HG03097 (cell line): ENCODE measurements at regions not wholly inside any gene's neighbourhood (a gene's known extent, or its start where the extent isn't known, plus 50 kb on each side); places are given as distances from the start of the nearest gene placed in this dataset.
"Not testable (repeated sequence)": the region's sequence is repeated elsewhere in the genome, so short reads cannot be mapped to it uniquely, and the experiment has no call there.

Experiments
- ATAC-seq: cut with Tn5 transposase; IDR thresholded peaks from one replicate; pipeline ENCODE4 v1.9.1; 2021; ENCODE audit not compliant: unreplicated experiment, low FRiP score

DNA sequence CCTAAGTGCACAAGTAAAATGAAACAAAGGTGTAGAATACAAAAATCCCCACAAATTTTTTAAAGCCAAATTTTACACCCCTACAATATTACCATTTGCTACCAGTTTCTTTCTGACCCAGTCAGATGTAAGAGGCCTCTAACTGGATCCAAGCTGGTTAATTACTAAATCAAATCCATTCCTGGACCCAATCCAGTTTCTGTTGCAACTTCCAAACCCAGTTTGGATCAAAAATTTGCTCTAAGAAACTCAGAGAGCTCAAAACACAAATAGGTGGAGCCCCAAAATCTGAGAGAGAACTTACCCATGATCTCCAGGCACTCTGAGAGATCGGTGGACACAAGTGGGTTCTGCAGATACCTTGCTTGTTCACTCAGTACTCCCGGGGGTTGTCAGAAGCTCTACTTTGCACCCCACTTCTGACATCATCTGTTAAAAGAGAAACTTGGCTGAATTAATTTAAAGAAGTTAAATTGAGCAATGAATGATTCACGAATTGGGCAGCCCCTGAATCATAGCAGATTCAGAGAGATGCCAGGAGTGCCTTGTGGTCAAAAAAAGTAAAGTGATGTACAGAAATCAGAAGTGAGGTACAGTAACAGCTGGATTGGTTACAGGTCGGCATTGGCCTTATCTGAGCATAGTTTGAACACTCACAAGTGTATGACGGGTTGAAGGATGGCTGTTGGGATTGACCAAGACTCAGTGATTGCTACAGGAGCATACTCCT lies 448.0 kb downstream of the KCNT2 start:
- ATAC-seq: no peak

DNA sequence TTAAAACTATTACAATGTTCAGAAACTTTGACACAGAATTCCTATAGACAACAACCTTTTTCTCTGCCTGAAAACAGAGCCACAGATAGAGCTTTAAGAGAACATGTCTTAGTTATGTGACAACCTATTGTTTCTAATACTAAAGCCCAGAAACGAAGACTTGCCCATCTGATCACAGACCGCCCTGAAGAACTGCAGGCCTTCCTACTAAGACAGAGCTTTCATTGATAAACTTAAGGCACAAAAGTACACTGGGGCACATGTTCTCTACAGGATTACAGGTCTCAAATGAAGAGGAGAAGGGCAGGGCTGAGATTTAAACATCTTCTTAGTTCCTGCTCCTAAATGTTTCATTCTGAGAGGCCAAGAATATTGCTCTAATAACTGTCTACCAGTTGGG lies 452.7 kb downstream of the KCNT2 start:
- ATAC-seq: no peak

DNA sequence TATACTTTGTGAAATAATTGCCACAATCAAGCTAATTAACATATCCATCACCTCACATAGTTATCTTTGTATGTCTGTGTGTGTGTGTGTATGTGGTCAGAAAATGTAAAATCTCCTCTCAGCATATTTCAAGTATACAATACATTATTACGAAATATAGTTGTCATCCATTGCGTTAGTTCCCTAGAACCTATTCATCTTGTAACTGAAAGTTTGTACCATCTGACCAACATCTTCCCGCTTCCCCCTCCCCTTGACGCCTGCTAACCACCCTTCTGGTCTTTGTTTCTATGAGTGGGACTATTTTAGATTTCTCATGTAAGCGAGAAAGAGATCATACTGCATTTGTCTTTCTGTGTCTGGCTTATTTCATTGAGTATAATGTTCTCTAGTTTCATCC lies 455.3 kb downstream of the KCNT2 start:
- no peak for ATAC-seq

DNA sequence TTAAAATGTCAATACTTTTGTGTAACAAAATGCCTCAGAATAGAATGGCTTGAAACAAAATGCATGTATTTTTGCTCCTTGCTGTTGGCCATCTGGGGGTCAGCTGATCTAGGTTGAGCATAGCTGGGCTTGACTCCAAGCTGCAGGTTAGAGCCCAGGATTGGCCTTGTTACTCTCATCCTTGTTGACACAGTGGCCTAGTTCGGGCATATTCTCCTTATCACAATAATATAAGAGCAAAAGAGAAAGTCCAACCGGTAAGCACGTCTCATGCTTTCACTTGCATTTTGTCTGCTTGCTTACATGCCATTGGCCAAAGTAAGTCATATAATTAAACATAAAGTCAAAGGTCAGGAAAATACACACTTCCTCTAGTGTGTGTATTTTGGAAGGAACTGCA lies 456.2 kb downstream of the KCNT2 start:
- ATAC-seq: no peak

DNA sequence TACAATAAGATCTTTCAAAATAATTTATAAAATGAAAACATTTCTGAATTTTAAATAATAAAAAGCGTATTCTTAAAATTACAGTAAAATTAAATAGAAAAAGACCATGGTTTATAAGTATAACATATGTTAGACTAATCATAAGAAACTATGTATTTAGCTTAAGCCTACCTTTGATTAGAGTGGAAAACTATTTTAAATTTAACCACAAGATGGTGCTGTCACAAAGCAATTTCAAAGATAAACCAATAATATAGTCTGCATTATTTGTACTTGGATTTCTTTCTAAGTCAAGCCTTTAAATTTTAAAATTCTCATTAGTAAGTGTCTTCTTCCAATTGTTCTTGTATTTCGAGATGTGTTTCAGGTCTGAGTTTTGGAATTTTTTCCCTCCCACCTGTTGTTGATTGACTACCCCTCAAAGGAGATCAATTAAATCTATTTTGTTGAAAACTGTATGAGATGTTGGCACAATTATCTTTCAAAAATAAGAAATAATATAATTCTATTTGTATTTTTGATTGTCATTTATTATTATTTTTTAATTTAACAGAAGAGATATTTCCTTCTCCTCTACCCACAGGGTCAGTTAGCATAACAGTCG lies 459.8 kb downstream of the KCNT2 start:
- no peak for ATAC-seq

DNA sequence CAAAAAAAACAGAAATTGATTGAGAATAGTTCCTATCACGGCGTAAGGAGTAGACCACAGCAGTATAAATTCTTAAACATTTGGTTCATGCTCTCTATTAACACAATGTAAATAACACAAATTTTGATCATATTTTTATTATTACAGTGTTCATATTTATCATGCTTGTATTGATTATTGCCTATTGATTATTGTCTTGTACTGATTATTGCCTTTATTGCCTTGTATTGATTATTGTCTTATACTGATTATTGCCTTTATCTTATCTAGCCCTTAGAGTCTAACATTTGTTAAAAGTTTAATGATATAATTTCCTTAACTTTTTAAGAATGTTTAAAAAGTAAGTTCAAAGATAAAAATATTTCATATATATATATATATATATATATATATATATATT lies 460.7 kb downstream of the KCNT2 start:
- no peak for ATAC-seq

DNA sequence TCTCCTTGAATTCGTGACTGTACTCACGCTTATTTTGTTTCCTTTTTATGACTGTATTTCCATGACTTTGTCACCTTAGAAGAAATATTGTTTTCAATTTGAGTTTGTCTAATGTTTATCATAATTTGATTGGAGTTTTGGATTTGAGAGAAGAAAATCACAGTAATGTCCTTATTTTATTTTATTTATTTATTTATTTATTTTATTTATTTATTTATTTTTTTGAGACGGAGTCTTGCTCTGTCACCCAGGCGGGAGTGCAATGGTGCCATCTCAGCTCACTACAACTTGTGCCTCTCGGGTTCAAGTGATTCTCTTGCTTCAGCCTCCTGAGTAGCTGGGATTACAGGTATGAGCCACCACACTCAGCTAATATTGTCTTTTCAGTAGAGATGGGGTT lies 463.1 kb downstream of the KCNT2 start:
- not testable (repeated sequence) for ATAC-seq

DNA sequence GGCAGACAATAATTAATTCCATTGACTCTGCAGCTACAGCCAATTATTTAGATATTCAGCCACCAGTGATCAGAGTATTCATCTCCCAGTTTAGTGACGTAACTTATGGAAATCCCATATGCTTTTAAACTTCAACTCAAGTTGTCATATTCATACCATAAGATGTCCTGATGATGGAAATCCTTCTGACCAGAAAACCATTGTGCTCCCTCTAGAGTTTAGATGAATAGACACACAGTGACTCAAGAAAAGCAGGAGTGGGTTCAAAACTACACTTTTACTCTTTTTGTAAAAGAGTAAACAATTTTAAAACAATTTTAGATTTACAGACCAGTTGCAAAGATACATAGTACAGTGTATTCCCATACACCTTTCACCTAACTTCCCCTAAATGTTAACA lies 463.7 kb downstream of the KCNT2 start:
- no peak for ATAC-seq

DNA sequence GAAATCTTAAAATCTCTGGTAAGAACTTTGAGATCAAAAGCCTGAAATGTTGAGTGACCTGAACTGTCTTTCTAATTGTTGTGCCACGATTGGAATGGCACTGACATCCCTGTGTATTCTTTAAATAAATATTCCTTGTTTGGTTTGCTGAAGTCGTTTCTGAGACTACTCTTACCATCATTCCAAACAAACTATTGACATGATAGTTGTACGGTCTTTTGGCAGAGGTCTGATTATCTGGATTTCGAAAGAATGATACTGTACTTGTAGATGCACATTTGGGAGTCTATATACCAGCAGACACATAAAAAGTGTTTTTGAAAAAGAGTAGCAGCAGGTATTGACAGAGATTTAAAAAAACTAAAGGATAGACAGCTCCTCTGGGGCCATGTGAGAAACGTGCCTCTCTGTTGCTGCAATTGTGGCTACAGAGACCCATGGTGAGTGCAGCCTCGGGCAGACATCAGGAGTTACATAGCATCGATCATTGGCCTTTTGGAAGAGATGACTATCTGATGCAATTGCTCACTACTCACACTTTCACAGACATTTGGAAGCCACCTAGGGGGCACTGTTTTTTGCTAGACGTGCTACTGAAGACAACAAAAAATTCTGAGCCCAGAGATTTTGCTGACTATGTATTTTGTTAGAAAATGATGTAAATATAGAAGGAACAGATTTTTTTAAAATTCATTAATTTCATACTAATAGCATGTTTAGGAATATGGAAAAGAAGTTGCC lies 464.5 kb downstream of the KCNT2 start:
- ATAC-seq: no peak

DNA sequence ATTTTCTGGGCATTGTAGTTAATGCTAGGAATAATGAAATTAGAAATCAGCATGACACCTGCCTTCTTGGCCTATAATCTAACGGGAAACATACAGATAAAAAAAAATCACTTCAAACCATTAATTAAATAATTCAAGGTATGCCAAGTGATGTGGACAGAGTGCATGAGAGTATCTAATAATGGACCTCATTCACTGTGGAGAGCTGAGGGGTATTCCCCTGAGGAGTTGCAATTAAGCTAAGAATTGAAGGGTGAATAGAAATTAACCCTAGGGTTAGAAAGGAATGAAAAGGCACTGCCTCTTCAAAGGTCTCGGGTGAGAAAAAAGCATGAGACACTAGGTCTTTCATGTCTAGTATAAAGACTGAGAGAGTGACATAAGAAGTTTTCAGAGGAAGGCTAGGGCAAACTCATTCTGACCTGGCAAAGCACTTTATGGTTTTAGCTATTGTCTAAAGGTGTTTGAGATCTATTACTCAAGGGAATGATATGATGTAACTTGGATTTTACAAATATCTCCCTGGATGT lies 466.1 kb downstream of the KCNT2 start:
- ATAC-seq: no peak

DNA sequence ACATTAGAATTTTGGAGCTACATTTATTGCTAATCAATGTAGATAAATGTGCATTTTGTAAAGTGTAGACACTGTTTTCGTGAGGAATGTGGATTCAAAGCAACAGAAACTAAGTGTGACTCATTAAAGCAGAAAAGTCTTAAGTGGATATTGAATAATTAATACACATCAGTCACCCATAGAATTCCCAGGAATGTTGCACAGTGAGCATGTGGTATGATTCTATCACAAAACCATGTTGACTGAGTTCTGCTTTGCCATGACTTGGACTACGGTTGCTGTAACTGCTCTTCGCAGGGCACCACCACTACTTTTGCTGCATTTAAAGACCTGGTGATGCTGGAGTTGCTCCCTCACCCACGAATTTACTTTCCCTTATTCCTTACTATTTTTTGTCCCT lies 471.8 kb downstream of the KCNT2 start:
- ATAC-seq: no peak

DNA sequence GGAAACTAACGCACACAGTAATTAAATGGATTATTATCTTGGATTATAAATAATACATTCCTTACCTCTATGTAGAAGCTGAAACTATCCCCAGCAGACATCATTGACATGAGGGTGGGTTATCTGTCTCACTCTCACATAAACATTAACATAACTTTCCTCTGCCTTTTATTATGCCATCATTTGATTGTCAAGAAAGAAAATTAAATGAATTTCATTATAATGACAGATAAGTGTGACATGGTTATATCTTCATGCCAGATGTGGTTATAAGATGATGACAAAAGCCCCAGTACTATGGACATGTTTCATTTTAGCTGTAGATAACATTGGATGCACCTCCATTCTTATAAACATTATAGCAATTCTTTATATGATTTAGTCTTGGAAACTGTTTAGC lies 476.5 kb downstream of the KCNT2 start:
- no peak for ATAC-seq

DNA sequence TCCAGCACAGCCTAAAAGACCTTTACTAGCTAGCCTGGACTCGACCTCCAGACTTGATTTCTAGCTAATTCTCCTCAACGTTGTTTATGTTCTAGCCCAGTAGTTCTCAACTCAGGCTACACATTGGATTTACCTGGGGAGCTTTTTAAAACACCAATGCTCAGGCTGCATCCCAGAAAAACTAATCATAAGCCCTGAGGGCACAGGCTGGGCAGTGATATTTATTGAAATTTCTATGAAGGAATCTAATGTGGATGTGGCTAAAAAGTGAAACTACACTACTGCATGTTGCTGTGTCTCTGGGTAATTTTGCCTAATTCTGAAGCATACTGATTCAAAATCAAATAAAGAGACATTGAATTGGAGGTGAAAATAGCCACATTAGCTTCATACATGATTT lies 479.4 kb downstream of the KCNT2 start:
- ATAC-seq: no peak

DNA sequence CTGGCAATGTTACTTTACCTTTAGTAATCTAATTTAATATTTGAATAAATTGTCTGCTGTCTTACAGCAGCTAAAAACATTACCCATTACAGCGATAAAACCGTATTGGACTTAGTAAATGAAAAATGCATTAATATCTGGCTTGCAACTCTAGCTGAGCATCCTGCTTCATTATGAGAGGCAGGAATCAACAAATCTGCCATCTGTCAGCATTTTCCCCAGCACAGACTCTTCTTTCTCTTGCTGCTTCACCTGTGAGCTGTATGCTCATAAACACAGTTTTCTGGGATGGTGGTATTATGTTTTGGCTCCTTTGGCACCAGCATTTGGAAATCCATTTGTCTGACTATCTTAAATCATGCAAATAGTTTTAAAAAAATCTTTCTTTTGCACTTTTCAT lies 487.1 kb downstream of the KCNT2 start:
- no peak for ATAC-seq

DNA sequence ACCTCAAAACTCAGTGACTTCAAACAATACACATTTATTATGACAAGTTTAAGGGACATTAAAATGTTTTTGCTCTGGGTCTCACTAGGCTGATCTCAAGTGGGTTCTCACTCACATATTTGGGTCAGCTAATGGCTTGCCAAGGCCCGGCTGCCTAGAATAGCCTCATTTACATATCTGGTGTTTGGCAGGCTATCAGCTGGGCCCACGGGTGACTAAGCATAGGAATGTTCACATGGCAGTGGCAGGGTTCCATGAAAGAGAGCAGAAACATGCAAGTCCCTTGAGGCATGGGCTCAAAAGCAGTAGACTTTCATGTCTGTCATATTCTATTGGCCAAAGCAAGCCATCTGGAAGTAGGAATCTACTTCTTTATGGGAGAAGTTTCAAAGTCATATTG lies 492.6 kb downstream of the KCNT2 start:
- ATAC-seq: no peak

DNA sequence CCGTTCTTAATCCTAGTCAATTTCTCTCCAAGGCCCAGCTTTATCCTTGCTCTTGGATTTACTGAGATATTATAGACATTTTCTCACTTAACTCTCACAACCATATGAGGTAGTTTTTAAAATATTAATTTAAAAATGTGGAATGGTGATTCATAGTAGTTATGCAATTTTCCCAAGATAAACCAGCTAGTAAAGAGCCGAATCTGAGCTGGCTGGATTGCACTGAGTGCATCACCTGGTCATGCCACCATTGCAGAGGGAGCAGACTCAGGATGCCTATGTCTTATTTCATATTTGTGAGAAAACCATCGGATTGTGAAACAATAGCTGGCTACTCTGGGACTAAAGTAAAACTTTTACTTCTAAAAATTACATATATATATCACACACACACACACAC lies 494.0 kb downstream of the KCNT2 start:
- ATAC-seq: no peak

DNA sequence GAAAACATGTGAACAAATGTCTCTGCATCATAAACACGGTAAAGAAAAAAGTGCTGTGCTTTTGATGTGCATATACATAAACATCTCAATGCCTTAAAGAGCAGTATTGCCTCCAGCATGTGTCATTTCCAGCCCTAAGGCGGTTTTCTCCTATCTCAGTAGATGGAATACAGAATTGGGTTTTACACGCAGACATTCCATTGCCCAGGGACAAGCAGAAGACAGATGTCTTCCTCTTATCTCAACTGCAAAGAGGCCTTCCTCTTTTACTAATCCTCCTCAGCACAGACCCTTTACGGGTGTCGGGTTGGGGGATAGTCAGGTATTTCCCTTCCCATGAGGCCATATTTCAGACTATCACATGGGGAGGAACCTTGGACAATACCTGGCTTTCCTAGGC lies 499.2 kb downstream of the KCNT2 start:
- not testable (repeated sequence) for ATAC-seq

DNA sequence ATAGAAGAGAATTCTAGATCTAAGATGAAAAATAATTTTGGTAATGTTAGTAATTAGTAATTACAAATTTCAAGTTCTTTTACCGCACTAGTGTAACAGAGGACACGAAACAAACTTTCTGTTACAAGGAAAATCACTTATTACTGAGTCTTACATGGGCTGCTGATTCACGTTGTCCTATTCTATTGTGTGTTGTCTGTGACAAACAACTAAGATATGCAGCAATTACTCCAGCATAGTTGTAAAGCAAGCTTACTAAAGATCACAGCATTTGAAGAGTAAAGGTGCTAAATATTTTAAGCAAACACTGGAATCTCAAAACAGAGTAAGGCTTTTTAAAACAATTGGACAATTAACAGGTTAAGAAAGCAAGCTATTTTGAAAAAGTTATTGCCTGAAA lies 502.3 kb downstream of the KCNT2 start:
- no peak for ATAC-seq

DNA sequence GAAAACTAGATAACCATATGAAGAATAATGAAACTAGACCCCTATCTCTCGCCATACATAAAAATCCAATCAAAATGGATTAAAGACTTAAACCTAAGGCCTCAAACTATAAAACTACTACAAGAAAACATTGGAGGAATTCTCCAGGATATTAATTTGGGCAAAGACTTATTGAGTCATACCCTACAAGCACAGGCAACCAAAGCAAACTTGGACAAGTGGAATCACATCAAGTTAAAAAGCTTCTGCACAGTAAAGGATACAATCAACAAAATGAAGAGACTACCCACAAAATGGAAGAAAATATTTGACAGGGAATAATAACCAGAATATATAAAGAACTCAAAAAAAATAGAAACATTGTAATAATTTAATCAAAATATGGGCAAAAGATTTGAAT lies 505.4 kb downstream of the KCNT2 start:
- no peak for ATAC-seq

DNA sequence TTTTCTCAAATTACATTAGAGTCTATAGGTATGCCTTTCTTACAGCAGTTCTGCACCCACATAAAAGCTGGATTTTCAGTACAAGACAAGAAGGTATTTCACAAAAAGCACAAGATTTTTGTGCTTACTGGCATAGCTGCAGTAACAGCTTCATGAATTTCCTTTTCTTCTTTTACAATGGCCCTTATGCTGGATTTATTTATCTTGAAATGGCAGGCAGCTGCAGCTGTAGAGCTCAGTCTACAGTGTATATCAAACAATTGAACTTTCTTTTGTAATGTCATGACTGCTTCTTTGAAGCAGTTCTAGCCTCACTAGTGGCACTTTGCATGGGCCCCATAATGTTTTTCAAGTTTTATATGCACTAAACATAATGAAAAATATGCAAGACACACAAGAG lies 510.2 kb downstream of the KCNT2 start:
- ATAC-seq: no peak

DNA sequence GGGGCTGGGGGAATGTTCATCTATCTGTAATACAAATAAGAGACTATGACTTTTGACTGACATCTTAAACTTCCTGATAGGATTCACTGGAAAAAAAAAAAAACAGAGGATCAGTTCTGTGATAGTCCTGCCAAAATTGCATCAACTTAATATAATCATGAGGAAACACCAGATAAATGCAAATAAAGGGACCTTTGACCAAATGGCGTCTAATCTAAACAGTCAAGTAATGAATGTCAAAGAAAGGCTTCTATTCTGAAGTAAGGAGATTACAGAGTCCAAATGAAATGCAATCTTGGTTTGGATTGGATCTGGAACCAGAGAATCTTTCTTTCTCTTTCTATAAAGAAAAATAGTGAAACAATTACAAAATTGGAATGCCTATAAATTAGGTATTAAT lies 513.4 kb downstream of the KCNT2 start:
- no peak for ATAC-seq
